Upper lobe of left lung (tissue), 4 donors: ENCODE measurements at regions not wholly inside any gene's neighbourhood (a gene's known extent, or its start where the extent isn't known, plus 50 kb on each side); places are given as distances from the start of the nearest gene placed in this dataset.

ENCODE experiments used
- EP300 ChIP-seq, 4 donors: sonication (generic); formaldehyde crosslinking; IDR thresholded peaks; one replicate each; pipeline ENCODE4 v1.5.1; 2017; ENCODE audit warnings: antibody characterized with exemption in 4 of 4, control low read depth in 2 of 4
- POLR2A ChIP-seq, 4 donors: fragments of 450-650 bp; IDR thresholded peaks; one replicate each; pipeline ENCODE4 v1.5.1; 2016 to 2017; ENCODE audit warnings: antibody characterized with exemption in 4 of 4, mild to moderate bottlenecking in 2 of 4
- POLR2AphosphoS5 ChIP-seq, 2 donors: sonication (generic); formaldehyde crosslinking; IDR thresholded peaks; one replicate each; pipeline ENCODE4 v1.5.1; 2017; ENCODE audit warnings: antibody characterized with exemption in 2 of 2
- TF ChIP-seq, protein P1 (sequence below), 6 experiments: fragments of 450-650 bp in 4 of 6; fragments of 200-600 bp in 2 of 6; sonication (generic) in 2 of 6; IDR thresholded peaks; one replicate each; pipeline ENCODE4 v1.5.1; 2016 to 2019; ENCODE audit warnings: antibody characterized with exemption in 6 of 6

DNA sequence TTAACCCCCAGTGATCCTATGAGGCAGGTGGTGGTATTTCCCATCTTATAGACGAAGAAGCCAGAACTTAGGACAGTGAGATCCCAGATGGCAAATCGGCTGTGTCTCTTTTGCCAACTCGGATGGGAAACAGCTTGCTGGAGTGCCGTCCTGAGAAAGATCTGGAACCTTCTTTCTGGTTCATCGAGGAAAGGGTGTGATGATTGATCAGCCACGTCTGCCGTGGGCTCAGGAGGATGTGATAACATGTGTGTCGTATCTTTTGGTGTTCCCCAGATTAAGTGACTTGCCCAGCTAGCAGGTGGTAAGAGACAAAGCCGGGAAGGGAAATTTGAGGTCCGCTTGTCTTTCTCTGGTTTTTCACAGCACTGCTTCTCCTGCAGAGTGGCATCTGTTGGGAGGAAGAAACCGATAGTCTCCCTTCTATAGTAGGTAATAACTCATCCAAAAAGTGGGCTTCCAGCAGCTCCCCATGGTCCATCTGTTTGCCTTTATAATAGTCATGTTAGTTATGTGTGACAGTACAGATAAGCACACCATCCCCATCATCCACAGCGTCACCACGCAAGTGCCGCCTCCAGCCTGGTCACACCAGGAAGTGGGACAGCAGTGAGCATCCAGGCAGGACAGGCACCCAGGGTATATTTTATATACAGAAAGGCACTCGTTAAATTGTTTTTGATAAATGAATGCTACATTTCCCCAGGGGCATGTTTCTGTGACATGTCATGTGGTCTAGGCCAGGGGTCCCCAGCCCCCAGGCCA, 175.5 kb downstream of the KATNIP start:
- TF ChIP-seq, protein P1, sequence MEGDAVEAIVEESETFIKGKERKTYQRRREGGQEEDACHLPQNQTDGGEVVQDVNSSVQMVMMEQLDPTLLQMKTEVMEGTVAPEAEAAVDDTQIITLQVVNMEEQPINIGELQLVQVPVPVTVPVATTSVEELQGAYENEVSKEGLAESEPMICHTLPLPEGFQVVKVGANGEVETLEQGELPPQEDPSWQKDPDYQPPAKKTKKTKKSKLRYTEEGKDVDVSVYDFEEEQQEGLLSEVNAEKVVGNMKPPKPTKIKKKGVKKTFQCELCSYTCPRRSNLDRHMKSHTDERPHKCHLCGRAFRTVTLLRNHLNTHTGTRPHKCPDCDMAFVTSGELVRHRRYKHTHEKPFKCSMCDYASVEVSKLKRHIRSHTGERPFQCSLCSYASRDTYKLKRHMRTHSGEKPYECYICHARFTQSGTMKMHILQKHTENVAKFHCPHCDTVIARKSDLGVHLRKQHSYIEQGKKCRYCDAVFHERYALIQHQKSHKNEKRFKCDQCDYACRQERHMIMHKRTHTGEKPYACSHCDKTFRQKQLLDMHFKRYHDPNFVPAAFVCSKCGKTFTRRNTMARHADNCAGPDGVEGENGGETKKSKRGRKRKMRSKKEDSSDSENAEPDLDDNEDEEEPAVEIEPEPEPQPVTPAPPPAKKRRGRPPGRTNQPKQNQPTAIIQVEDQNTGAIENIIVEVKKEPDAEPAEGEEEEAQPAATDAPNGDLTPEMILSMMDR (IDR thresholded peaks at IDR 0.05): no peak
- no peak for TF ChIP-seq POLR2A (IDR thresholded peaks at IDR 0.05)
- no peak for TF ChIP-seq EP300 (IDR thresholded peaks at IDR 0.05)
- no peak for TF ChIP-seq POLR2AphosphoS5 (IDR thresholded peaks at IDR 0.05)
